Neural progenitor cell (in vitro differentiated cells): ENCODE measurements at regions not wholly inside any gene's neighbourhood (a gene's known extent, or its start where the extent isn't known, plus 50 kb on each side); places are given as distances from the start of the nearest gene placed in this dataset.
"Not testable (repeated sequence)": the region's sequence is repeated elsewhere in the genome, so short reads cannot be mapped to it uniquely, and the experiment has no call there.

Source experiments
- DNase-seq: peaks from one replicate; pipeline ENCODE4 v3.0.0-alpha.2; 2016; ENCODE audit warnings: low spot score
- H2AFZ ChIP-seq: fragments of 200-600 bp; sonication (generic); replicated peaks from 2 replicates; pipeline ENCODE4 v1.6.1; 2016; ENCODE audit warnings: antibody characterized with exemption
- H3F3A ChIP-seq: fragments of 200-600 bp; sonication (generic); 2 replicates; pipeline ENCODE4 v1.6.1; 2016; ENCODE audit warnings: antibody characterized with exemption, low read depth
- H3K27ac ChIP-seq: fragments of 200-600 bp; sonication (generic); 2 replicates; pipeline ENCODE4 v1.5.1; 2016; ENCODE audit warnings: mild to moderate bottlenecking
- H3K27me3 ChIP-seq: fragments of 200-600 bp; sonication (generic); 2 replicates; pipeline ENCODE4 v1.6.1; 2016; ENCODE audit warnings: mild to moderate bottlenecking, moderate library complexity
- H3K36me3 ChIP-seq: fragments of 200-600 bp; sonication (generic); 2 replicates; pipeline ENCODE4 v1.5.1; 2016
- H3K4me1 ChIP-seq: fragments of 200-600 bp; sonication (generic); 2 replicates; pipeline ENCODE4 v1.6.1; 2016; ENCODE audit warnings: mixed run types
- H3K4me2 ChIP-seq: fragments of 200-600 bp; sonication (generic); 2 replicates; pipeline ENCODE4 v1.6.1; 2016
- H3K4me3 ChIP-seq: fragments of 200-600 bp; sonication (generic); 2 replicates; pipeline ENCODE4 v1.5.1; 2016
- H3K79me2 ChIP-seq: fragments of 200-600 bp; sonication (generic); 2 replicates; pipeline ENCODE4 v1.6.1; 2016; ENCODE audit warnings: low read depth
- H3K9ac ChIP-seq: fragments of 200-600 bp; sonication (generic); 2 replicates; pipeline ENCODE4 v1.6.1; 2016
- H3K9me3 ChIP-seq: fragments of 200-600 bp; sonication (generic); 2 replicates; pipeline ENCODE4 v1.5.1; 2016; ENCODE audit warnings: low read depth
- H4K20me1 ChIP-seq: fragments of 200-600 bp; sonication (generic); 2 replicates; pipeline ENCODE4 v1.6.1; 2016; ENCODE audit warnings: low read depth
- H3K27ac Mint-ChIP-seq: 3 replicates; pipeline ENCODE4 v1.8.0; 2021; ENCODE audit warnings: mixed read lengths
- H3K27me3 Mint-ChIP-seq: 2 replicates; pipeline ENCODE4 v1.8.0; 2022; ENCODE audit warnings: low read depth, mild to moderate bottlenecking, inconsistent platforms, moderate library complexity, mixed read lengths; ENCODE audit not compliant: insufficient read depth
- H3K36me3 Mint-ChIP-seq: 3 replicates; pipeline ENCODE4 v1.8.0; 2021; ENCODE audit warnings: mixed read lengths
- H3K4me1 Mint-ChIP-seq: 3 replicates; pipeline ENCODE4 v1.8.0; 2021; ENCODE audit warnings: mixed read lengths
- H3K4me3 Mint-ChIP-seq: 3 replicates; pipeline ENCODE4 v1.8.0; 2021; ENCODE audit warnings: mild to moderate bottlenecking, moderate library complexity, mixed read lengths
- H3K9me3 Mint-ChIP-seq: 3 replicates; pipeline ENCODE4 v1.8.0; 2020; ENCODE audit warnings: mixed read lengths

DNA sequence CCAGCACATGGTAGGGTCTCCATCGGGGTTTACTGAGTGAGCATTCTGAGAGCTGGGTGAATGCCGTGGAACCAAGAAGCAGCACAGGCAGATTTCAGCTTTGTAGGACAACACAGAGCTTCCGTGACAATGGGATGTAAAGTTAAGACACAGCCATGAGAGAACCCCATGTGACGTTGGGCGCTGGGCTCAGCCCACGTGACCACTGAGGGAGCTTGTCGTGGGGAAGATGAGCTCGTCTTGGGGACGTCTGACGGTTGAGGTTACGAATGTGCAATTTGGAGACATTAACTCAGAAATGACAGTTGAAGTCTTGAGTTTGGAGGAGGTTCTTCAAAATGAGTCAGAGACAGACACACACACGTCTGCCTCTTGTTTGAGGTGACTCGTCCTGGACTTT lies 51.5 kb upstream of the MUC20 start:
- not testable (repeated sequence) for H3K4me1 Mint-ChIP-seq, DNase-seq, H2AFZ ChIP-seq, H3K27ac Mint-ChIP-seq, H3K4me3 Mint-ChIP-seq, H4K20me1 ChIP-seq, H3K79me2 ChIP-seq, H3K9ac ChIP-seq, H3K27ac ChIP-seq, H3K36me3 ChIP-seq, H3K4me1 ChIP-seq, H3K27me3 Mint-ChIP-seq, H3K9me3 Mint-ChIP-seq, H3F3A ChIP-seq, H3K4me2 ChIP-seq, H3K36me3 Mint-ChIP-seq, H3K4me3 ChIP-seq, H3K27me3 ChIP-seq, H3K9me3 ChIP-seq

DNA sequence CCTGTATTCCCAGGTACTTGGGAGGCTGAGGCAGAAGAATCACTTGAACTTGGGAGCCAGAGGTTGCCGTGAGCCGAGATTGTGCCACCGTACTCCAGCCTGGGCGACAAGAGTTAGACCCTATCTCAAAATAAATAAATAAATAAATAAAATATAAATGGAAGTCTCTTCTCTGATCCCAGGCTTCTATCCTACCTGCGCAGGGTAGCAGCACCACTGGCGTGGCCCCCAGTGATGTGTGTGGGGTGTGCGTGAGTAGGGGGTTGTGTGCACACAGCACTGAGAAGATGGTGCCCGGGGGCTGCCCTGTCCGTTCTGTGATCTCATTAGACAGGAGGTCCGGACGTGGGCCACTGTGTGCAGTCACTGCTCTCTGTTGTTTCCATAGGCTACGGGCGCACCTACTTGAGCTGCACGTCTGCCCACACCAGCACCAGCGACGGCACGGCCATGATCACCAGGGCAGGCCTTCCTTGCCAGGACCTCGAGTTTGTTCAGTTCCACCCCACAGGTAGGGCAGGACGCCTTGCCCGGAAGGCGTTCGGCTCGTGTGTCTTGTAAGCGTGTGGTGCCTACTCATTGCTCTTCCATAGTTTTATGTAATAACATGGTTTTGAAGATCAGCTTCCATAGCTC lies 52.5 kb upstream of the MUC20 start:
- H3F3A ChIP-seq, H3K36me3 ChIP-seq, H3K27me3 Mint-ChIP-seq, H3K9ac ChIP-seq, H3K4me1 ChIP-seq, H3K4me2 ChIP-seq, H3K79me2 ChIP-seq, H3K27me3 ChIP-seq, H3K4me1 Mint-ChIP-seq, H2AFZ ChIP-seq, H3K9me3 ChIP-seq, H3K27ac ChIP-seq, H3K9me3 Mint-ChIP-seq, H3K4me3 Mint-ChIP-seq, H4K20me1 ChIP-seq, H3K4me3 ChIP-seq, DNase-seq, H3K36me3 Mint-ChIP-seq: not testable (repeated sequence)
- peak overlapping the region; percentile 53 for H3K27ac Mint-ChIP-seq

DNA sequence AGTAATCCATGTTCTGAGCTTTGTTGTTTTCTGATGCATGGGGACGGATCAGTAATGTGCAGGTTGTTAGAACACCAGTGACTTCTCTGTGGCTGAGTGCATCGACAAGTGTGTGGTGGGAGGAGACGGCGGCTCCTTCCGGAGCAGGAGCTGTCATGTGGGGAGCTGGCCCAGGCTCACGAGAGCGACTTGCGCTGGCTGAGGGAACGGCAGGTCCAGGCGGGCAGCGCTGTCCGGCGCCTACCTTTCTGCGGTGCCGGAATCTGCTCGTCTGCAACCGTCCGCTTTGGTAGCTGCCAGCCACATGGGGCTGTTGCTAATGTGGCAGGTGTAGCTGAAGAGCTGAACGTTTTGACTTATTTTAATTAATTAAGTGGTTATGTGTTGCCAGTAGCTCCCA lies 55.5 kb upstream of the MUC20 start:
- not testable (repeated sequence) for H3K4me3 ChIP-seq, H3K27me3 Mint-ChIP-seq, H3K4me3 Mint-ChIP-seq, H3K79me2 ChIP-seq, H3K36me3 ChIP-seq, H3K4me2 ChIP-seq, H3K4me1 ChIP-seq, H4K20me1 ChIP-seq, H3F3A ChIP-seq, H3K9me3 Mint-ChIP-seq, H3K27me3 ChIP-seq, H3K9ac ChIP-seq, H3K4me1 Mint-ChIP-seq, DNase-seq, H3K27ac Mint-ChIP-seq, H3K36me3 Mint-ChIP-seq, H2AFZ ChIP-seq, H3K9me3 ChIP-seq, H3K27ac ChIP-seq

DNA sequence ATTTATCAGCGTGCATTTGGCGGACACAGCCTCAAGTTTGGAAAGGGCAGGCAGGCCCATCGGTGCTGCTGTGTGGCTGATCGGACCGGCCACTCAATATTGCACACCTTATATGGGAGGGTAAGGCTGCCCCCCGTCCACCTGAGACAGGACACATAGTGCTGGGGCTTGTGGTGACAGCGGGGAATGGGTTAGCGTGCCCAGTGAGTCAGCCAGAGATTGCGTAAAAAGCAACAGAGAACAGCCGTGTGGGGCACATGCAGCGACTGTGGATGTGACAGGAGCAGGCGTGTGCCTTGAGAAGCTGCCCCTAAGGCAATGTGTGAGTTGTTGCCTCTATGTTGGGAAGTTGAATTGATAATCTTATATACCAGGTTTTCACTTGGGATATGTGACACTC lies 56.6 kb upstream of the MUC20 start:
- not testable (repeated sequence) for H3K4me3 Mint-ChIP-seq, H3K4me1 ChIP-seq, DNase-seq, H4K20me1 ChIP-seq, H3K36me3 ChIP-seq, H3K4me3 ChIP-seq, H3K4me2 ChIP-seq, H3K9me3 ChIP-seq, H3K27ac ChIP-seq, H3K9ac ChIP-seq, H2AFZ ChIP-seq, H3K4me1 Mint-ChIP-seq, H3K36me3 Mint-ChIP-seq, H3F3A ChIP-seq, H3K27me3 Mint-ChIP-seq, H3K27me3 ChIP-seq, H3K79me2 ChIP-seq, H3K27ac Mint-ChIP-seq, H3K9me3 Mint-ChIP-seq

DNA sequence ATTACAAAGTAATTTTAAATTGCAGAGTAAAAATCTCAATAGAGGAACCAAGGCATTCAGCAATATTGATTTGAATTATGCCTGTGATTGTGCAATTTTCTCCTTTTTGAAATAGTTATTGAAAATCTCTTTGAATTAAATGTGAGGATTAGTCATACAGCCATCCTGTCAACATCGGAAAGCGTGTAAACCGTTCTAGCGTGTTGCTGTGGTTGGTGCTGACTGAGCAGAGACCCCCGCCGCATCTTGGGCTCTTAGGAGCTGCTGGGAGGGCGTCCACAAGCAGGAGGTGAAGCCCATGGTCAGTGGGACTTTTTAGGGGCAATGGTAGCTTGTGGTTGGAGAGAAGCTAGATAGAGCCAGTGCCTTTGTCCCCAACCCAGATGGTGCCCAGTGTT lies 61.6 kb upstream of the MUC20 start:
- not testable (repeated sequence) for H3K27ac Mint-ChIP-seq, H3K4me1 ChIP-seq, H3K27me3 Mint-ChIP-seq, H3K9ac ChIP-seq, H3K27me3 ChIP-seq, H3K4me1 Mint-ChIP-seq, H2AFZ ChIP-seq, H3K36me3 Mint-ChIP-seq, H3K9me3 Mint-ChIP-seq, H3F3A ChIP-seq, H3K36me3 ChIP-seq, H4K20me1 ChIP-seq, H3K27ac ChIP-seq, H3K9me3 ChIP-seq, H3K79me2 ChIP-seq, DNase-seq
- Histone ChIP-seq H3K4me2 (peak overlapping the region; percentile 75), H3K4me3 (peak overlapping the region; percentile 40)
- peak overlapping the region; percentile 73 for H3K4me3 Mint-ChIP-seq

DNA sequence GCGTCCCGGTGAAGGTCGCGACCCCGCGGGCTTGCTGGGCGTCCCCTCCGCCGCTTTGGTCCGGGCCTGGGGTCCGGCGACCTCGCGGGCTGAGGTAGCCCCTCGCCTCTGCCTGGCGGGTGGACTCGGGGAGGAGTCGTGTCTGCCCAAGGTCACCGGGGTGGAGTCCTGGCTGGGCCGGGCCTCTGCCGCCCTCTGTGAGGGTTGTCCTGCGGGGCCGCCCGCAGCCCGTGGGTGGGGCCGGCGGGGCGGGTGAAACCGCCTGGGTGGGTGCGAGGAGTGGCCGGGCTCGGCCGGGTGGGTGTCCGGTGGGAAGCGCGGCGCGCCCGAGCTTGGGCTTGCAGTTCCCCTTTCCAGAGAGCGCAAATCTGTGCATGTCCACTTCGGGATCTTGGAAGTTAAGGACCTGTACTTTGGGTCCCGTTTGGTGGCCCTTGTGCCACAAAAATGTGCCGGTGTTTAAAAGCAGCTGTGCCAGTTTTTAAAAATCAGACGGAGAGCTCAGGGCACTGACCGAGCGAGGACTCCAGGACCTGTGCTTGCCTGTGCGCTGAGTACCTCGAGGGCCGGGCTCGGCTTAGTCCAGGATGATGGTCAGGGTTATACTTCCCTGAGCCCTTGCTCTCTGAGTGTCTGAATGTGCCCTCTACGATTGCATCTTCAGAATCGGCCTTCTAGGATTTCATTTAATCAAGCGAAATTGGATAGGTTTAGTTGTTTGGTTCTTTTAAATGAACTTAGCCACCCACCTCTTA lies 62.2 kb upstream of the MUC20 start:
- H3K27me3 Mint-ChIP-seq, H3K27ac ChIP-seq, H3K9ac ChIP-seq, H3K36me3 ChIP-seq, DNase-seq, H3K4me1 ChIP-seq, H3K79me2 ChIP-seq, H2AFZ ChIP-seq, H3K9me3 Mint-ChIP-seq, H3K4me1 Mint-ChIP-seq, H3F3A ChIP-seq, H3K36me3 Mint-ChIP-seq, H3K27ac Mint-ChIP-seq, H4K20me1 ChIP-seq, H3K9me3 ChIP-seq, H3K27me3 ChIP-seq: not testable (repeated sequence)
- Histone ChIP-seq H3K4me2 (peak overlapping the region; percentile 75), H3K4me3 (peak overlapping the region; percentile 42)
- H3K4me3 Mint-ChIP-seq: peak overlapping the region; percentile 73

DNA sequence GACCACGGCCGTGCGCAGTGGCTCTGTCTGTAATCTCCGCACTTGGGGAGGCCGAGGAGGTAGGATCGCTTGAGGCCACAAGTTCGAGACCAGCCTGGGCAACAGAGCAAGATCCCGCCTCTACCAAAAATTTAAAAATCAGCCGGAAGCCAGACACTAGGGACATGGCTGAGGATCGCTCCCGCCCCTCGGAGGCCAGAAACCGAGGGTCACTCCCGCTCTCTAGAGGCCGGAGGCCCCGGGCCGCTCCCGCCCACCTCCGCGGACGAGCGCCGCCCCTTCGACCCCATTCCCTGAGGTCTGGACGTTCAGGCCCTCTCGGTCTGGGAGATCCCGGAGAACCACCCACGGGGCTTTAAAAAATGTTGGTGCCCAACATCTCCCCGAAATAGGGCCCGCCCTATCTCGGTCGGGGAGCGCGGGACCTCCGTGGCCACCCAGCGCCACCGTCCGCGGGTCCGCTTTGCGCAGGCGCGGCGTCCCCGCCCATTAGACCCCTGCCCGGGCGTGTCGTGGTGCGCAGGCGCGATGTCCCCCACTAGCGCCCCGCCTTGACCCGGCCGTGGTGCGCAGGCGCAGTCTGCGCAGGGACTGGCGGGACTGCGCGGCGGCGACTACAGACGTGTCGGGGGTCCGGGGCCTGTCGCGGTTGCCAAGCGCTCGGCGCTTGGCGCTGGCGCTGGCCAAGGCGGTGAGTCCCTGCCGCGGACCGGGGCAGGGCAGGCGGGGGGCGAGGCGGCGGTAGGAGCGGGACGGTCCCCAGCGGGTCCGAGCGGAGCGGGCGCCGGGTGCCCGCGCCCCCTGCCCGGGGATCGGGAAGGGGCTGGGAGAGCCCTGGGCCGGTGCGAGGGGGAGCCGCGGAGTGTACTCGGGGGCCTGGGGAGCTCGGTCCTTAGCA lies 63.1 kb upstream of the MUC20 start:
- Histone ChIP-seq H3K4me3 (peak overlapping the region; percentile 54), H3K4me2 (peak overlapping the region; percentile 57), H2AFZ (peak overlapping the region; percentile 76)
- not testable (repeated sequence) for H3K27me3 Mint-ChIP-seq, H3F3A ChIP-seq, H3K27ac Mint-ChIP-seq, H3K9me3 Mint-ChIP-seq, H3K27me3 ChIP-seq, H3K27ac ChIP-seq, H3K36me3 Mint-ChIP-seq, H3K79me2 ChIP-seq, H3K9me3 ChIP-seq, H4K20me1 ChIP-seq, H3K9ac ChIP-seq, H3K36me3 ChIP-seq, H3K4me1 ChIP-seq, H3K4me1 Mint-ChIP-seq
- peak overlapping the region; percentile 90 for H3K4me3 Mint-ChIP-seq
- DNase-seq: peak; percentile 91

DNA sequence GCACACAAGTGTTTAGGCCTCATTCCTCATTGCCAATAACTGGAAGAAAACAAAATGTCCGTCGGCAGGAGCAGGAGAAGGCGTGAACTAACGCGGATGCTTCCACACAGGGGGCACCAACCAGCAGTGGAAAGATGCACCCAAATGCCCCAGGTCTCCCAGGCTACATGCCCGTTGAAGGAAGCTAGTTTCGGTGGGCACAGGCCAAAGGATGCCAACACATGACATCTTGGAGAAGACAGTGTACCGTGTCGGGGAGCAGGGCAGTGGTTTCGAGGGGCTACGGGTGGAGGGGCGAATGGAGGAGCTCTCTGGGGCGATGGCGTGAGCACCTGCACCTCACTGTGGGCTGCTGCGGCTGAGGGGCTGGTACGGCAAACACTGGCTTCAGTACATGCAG lies 64.7 kb upstream of the MUC20 start:
- not testable (repeated sequence) for H3K27ac Mint-ChIP-seq, H3K27me3 ChIP-seq, H3K9me3 ChIP-seq, H3K36me3 Mint-ChIP-seq, H3K9me3 Mint-ChIP-seq, H4K20me1 ChIP-seq, H3K9ac ChIP-seq, H3K27me3 Mint-ChIP-seq, H3K27ac ChIP-seq, H3K79me2 ChIP-seq, H3K4me2 ChIP-seq, H3K4me1 ChIP-seq, H3K4me3 ChIP-seq, H3F3A ChIP-seq, H2AFZ ChIP-seq, H3K36me3 ChIP-seq, H3K4me1 Mint-ChIP-seq, DNase-seq
- H3K4me3 Mint-ChIP-seq: peak overlapping the region; percentile 30
